PC-3 (cell line): ENCODE measurements at regions not wholly inside any gene's neighbourhood (a gene's known extent, or its start where the extent isn't known, plus 50 kb on each side); places are given as distances from the start of the nearest gene placed in this dataset.

ENCODE experiments used
- ATAC-seq: fragments of 200-7000 bp; cut with Tn5 transposase; 2 replicates; pipeline ENCODE4 v1.9.1; 2020; ENCODE audit warnings: mild to moderate bottlenecking, moderate library complexity
- BruUV-seq: library from RNA; stranded (reverse); fragments of 400-500 nt; replicated peaks from 2 replicates; lab custom pipeline; 2021; lab: Mats Ljungman, UMichigan
- CTCF ChIA-PET: fragments of 300-600 bp; sonication (Branson Sonifier 250); formaldehyde crosslinking; loops from one replicate; lab custom pipeline; 2022; ENCODE audit warnings: antibody characterized with exemption; lab: Charles Lee
- POLR2A ChIA-PET: fragments of 300-600 bp; sonication (Branson Sonifier 250); formaldehyde crosslinking; loops from one replicate; lab custom pipeline; 2022; ENCODE audit warnings: antibody characterized with exemption; ENCODE audit not compliant: unreplicated experiment; lab: Charles Lee
- DNase-seq: peaks from one replicate; pipeline ENCODE4 v3.0.0-alpha.2; 2015
- H2AFZ ChIP-seq: fragments of 300-600 bp; sonication (generic); 2 replicates; pipeline ENCODE4 v1.6.0; 2016; ENCODE audit warnings: antibody characterized with exemption, low read length
- H3F3A ChIP-seq: fragments of 300-600 bp; sonication (generic); one replicate; pipeline ENCODE4 v1.6.0; 2017; ENCODE audit warnings: antibody characterized with exemption, low read length, control low read depth, mild to moderate bottlenecking; ENCODE audit not compliant: unreplicated experiment
- H3K27ac ChIP-seq: fragments of 300-600 bp; sonication (generic); 2 replicates; pipeline ENCODE4 v1.5.1; 2016; ENCODE audit warnings: mild to moderate bottlenecking, low read length
- H3K27me3 ChIP-seq: fragments of 300-600 bp; sonication (generic); 2 replicates; pipeline ENCODE4 v1.6.1; 2016; ENCODE audit warnings: low read length, mixed read lengths
- H3K36me3 ChIP-seq: fragments of 300-600 bp; sonication (generic); 2 replicates; pipeline ENCODE4 v1.6.1; 2016; ENCODE audit warnings: low read depth, mixed run types, low read length, mixed read lengths
- H3K4me1 ChIP-seq: fragments of 300-600 bp; sonication (generic); 2 replicates; pipeline ENCODE4 v1.5.1; 2016; ENCODE audit warnings: low read length; ENCODE audit not compliant: insufficient read depth
- H3K4me2 ChIP-seq: fragments of 300-600 bp; sonication (generic); 2 replicates; pipeline ENCODE4 v1.6.0; 2016; ENCODE audit warnings: low read length
- H3K4me3 ChIP-seq: fragments of 300-600 bp; sonication (generic); 2 replicates; pipeline ENCODE4 v1.5.1; 2016; ENCODE audit warnings: mild to moderate bottlenecking, low read length, mixed read lengths
- H3K79me2 ChIP-seq: fragments of 300-600 bp; sonication (generic); 2 replicates; pipeline ENCODE4 v1.6.1; 2017; ENCODE audit warnings: low read length, mixed read lengths
- H3K9ac ChIP-seq: fragments of 300-600 bp; sonication (generic); 2 replicates; pipeline ENCODE4 v1.6.0; 2016; ENCODE audit warnings: mild to moderate bottlenecking, low read length
- H3K9me2 ChIP-seq: fragments of 300-600 bp; sonication (generic); replicated peaks from 2 replicates; pipeline ENCODE4 v1.6.1; 2016; ENCODE audit warnings: mixed run types, low read length, mixed read lengths
- H3K9me3 ChIP-seq: fragments of 300-600 bp; sonication (generic); 2 replicates; pipeline ENCODE4 v1.6.1; 2016; ENCODE audit warnings: low read length, mixed read lengths
- H4K20me1 ChIP-seq: fragments of 300-600 bp; sonication (generic); 2 replicates; pipeline ENCODE4 v1.6.1; 2016; ENCODE audit warnings: low read length, mixed read lengths
- CTCF ChIP-seq: fragments of 300-600 bp; sonication (generic); conservative IDR thresholded peaks from 2 replicates; pipeline ENCODE4 v1.5.1; 2017; ENCODE audit warnings: antibody characterized with exemption, low read depth, mild to moderate bottlenecking, low read length
- EZH2 ChIP-seq: fragments of 300-600 bp; sonication (generic); IDR thresholded peaks from one replicate; pipeline ENCODE4 v1.6.1; 2017; ENCODE audit warnings: antibody characterized with exemption, mild to moderate bottlenecking, low read length; ENCODE audit not compliant: unreplicated experiment
- EZH2phosphoT487 ChIP-seq: fragments of 300-600 bp; sonication (generic); IDR thresholded peaks from 2 replicates; pipeline ENCODE4 v1.6.1; 2018; ENCODE audit warnings: mild to moderate bottlenecking, antibody characterized with exemption, low read length, borderline replicate concordance
- intact Hi-C: fragments of 100-400 bp; cut with micrococcal nuclease; formaldehyde crosslinking; loops from 2 replicates; pipeline ENCODE4 v1.9.0; 2023

DNA sequence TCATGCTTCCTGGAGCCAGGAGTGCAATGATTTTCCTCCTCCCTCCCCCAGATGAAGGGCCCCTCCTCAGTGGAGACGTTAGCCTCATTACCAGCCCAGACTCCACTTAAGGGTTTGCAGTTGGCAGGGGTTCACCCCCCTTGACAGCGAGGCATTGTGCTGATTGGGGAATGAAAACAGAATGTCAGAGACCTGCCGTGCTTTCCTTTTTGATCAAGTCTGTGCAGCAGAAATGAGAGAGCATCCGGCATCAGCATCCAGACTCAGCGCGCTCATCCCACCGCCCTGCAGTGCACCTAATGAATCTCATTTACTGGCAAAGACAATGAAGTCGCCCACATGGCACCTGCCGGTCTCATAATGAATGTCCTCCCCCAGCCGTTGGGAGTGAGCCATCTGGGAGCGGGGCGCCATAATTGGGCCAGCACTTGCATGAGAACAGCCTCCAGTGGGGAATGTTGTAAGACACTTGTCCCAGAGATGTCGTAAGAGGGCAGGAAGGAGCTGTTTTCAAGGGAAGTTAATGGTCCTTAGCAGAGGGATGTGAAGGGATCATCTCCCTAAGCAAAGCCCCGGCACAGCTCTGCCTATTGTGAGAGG is 98.3 kb upstream of the UQCRFS1 start:
- Histone ChIP-seq H3K27me3 (peaks cover 7% of the 10 kb centered on the region; the same call in 1 of the 2 replicates), H3K4me3 (no peak overlapping the region), H3K27ac (no peak overlapping the region), H3K9me2 (no peaks in the 10 kb centered on the region), H3K4me1 (no peaks in the 10 kb centered on the region), H3F3A (no peaks in the 10 kb centered on the region), H3K79me2 (no peaks in the 10 kb centered on the region), H3K4me2 (no peak overlapping the region), H2AFZ (no peak overlapping the region), H3K9ac (no peak overlapping the region), H4K20me1 (no peaks in the 10 kb centered on the region), H3K36me3 (no peaks in the 10 kb centered on the region), H3K9me3 (no peaks in the 10 kb centered on the region)
- CTCF ChIA-PET: no interaction called here
- BruUV-seq: no TSS peak
- ATAC-seq (no peak), DNase-seq (no peak)
- intact Hi-C loops: no loop called here
- TF ChIP-seq EZH2 (no peak), EZH2phosphoT487 (no peak), CTCF (no peak)
- POLR2A ChIA-PET: no interaction called here

- TF ChIP-seq EZH2 (no peak), EZH2phosphoT487 (no peak), CTCF (no peak)
- no peak for ATAC-seq
- Histone ChIP-seq H3K4me1 (no peaks in the 10 kb centered on the region), H4K20me1 (no peaks in the 10 kb centered on the region), H3K4me2 (no peak overlapping the region), H3K27ac (no peak overlapping the region), H3K4me3 (no peak overlapping the region), H3K79me2 (no peaks in the 10 kb centered on the region), H3K36me3 (no peaks in the 10 kb centered on the region), H3K9me2 (no peaks in the 10 kb centered on the region), H2AFZ (no peak overlapping the region), H3K9me3 (no peaks in the 10 kb centered on the region), H3K27me3 (peaks cover 6% of the 10 kb centered on the region; the same call in 1 of the 2 replicates), H3K9ac (no peak overlapping the region), H3F3A (no peaks in the 10 kb centered on the region)
- POLR2A ChIA-PET: no interaction called here
- no TSS peak for BruUV-seq
- no peak for DNase-seq
- intact Hi-C loops: no loop called here
- CTCF ChIA-PET: no interaction called here
Observed at GRCh38 chr19:29315556-29316190, 102.7 kb upstream of the UQCRFS1 start.

DNA sequence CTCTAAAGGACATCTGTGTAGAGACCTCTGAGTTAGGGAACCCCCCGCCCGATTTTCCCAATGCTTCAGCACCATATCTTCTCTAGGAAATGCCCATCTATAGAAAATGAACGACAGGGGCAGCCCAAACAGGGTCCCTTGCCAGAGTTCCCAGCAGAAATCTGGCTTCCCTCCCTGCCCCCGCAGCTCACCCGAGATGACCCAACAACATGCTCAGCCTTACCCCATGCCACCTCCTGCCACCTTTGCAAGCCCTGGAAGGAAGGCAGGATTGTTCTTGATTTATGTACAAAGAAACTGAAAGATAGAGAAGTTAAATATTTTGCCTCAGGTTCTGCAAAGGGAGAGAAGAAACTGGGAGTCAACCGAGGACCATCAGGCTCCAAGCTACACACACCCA is 105.6 kb upstream of the UQCRFS1 start:
- Histone ChIP-seq H3K27ac (no peak overlapping the region), H2AFZ (no peak overlapping the region), H4K20me1 (no peaks in the 10 kb centered on the region), H3K36me3 (no peaks in the 10 kb centered on the region), H3K9me3 (no peaks in the 10 kb centered on the region), H3K4me3 (no peak overlapping the region), H3K4me1 (no peaks in the 10 kb centered on the region), H3K79me2 (no peaks in the 10 kb centered on the region), H3K27me3 (no peaks in the 10 kb centered on the region), H3K9ac (no peak overlapping the region), H3F3A (no peaks in the 10 kb centered on the region), H3K9me2 (no peaks in the 10 kb centered on the region), H3K4me2 (no peak overlapping the region)
- TF ChIP-seq CTCF (no peak), EZH2 (no peak), EZH2phosphoT487 (no peak)
- DNase-seq (no peak), ATAC-seq (no peak)
- intact Hi-C loops: no loop called here
- POLR2A ChIA-PET: no interaction called here
- CTCF ChIA-PET: no interaction called here
- no TSS peak for BruUV-seq
